BJ (cell line): ENCODE measurements at regions not wholly inside any gene's neighbourhood (a gene's known extent, or its start where the extent isn't known, plus 50 kb on each side); places are given as distances from the start of the nearest gene placed in this dataset.

ENCODE experiments used
- CTCF ChIA-PET: fragments of 350-600 bp; formaldehyde crosslinking; extraction: SDS; loops from one replicate; lab custom pipeline; 2021; ENCODE audit warnings: antibody characterized with exemption, inconsistent platforms; lab: Yijun Ruan, JAX
- POLR2A ChIA-PET: fragments of 300-600 bp; sonication (Branson Sonifier 250); formaldehyde crosslinking; extraction: SDS; loops from one replicate; lab custom pipeline; 2021; ENCODE audit warnings: antibody characterized with exemption; lab: Charles Lee
- DNase-seq: peaks from one replicate; pipeline ENCODE4 v3.0.0-alpha.2; 2011; ENCODE audit warnings: low read depth
- H3K27me3 ChIP-seq: 2 replicates; pipeline ENCODE4 v1.6.0; 2011; ENCODE audit warnings: low read length; ENCODE audit not compliant: control insufficient read depth, insufficient read depth
- H3K36me3 ChIP-seq: 2 replicates; pipeline ENCODE4 v1.5.1; 2011; ENCODE audit warnings: low read length; ENCODE audit not compliant: control insufficient read depth, insufficient read depth
- H3K4me3 ChIP-seq: 2 replicates; pipeline ENCODE4 v1.5.1; 2011; ENCODE audit warnings: low read depth, mild to moderate bottlenecking, control low read depth, low read length
- TF ChIP-seq, protein P1 (sequence below): IDR thresholded peaks from 2 replicates; pipeline ENCODE4 v1.5.1; 2011; ENCODE audit warnings: low read depth, mild to moderate bottlenecking, control low read depth, inconsistent platforms, low read length, moderate library complexity; ENCODE audit not compliant: insufficient read depth

GRCh38 chr4:181753207-181753606, 490.0 kb upstream of the TENM3 start:
- ChIA-PET POLR2A (no interaction called here), CTCF (no interaction called here)
- TF ChIP-seq, protein P1, sequence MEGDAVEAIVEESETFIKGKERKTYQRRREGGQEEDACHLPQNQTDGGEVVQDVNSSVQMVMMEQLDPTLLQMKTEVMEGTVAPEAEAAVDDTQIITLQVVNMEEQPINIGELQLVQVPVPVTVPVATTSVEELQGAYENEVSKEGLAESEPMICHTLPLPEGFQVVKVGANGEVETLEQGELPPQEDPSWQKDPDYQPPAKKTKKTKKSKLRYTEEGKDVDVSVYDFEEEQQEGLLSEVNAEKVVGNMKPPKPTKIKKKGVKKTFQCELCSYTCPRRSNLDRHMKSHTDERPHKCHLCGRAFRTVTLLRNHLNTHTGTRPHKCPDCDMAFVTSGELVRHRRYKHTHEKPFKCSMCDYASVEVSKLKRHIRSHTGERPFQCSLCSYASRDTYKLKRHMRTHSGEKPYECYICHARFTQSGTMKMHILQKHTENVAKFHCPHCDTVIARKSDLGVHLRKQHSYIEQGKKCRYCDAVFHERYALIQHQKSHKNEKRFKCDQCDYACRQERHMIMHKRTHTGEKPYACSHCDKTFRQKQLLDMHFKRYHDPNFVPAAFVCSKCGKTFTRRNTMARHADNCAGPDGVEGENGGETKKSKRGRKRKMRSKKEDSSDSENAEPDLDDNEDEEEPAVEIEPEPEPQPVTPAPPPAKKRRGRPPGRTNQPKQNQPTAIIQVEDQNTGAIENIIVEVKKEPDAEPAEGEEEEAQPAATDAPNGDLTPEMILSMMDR = no peak
- no peaks in the 10 kb centered on the region for H3K36me3 ChIP-seq
- DNase-seq = no peak
- H3K4me3 ChIP-seq = no peak overlapping the region
- no peaks in the 10 kb centered on the region for H3K27me3 ChIP-seq

GRCh38 chr4:181755846-181756245, 487.4 kb upstream of the TENM3 start:
- ChIA-PET POLR2A (no interaction called here), CTCF (no interaction called here)
- TF ChIP-seq, protein P1 = no peak

DNA sequence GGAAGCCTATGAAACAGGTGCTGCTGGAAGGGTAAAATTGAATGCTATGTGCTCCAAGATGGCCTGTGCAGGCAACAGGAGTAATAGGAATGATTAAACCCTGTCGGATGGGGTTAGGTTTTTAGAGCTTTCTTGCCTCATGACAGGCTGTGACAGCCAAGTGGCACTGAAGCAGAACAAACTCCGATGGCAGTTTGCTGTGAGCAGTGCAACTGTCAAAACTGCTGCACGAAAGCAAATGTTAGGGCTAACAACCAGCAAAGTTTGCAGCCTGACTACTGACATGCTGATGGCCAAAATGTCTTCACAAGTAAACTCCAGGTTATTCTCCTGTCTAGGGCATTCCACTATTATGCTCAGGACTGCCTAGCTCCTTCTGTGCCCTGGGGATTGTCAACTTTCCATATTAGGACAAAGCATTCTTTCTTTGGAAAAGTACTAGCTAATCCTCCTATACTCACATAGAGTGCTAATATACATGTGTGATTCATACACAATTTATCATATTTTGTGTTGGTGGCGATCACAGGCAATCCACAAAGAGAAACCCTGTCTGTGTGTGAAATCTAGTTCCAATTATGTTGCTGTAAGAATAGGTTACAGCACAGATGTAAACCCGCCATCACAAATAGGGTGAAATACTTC, 486.6 kb upstream of the TENM3 start:
- DNase-seq = no peak
- ChIA-PET POLR2A (no interaction called here), CTCF (no interaction called here)
- no peak overlapping the region for H3K4me3 ChIP-seq
- TF ChIP-seq, protein P1 = no peak
- no peaks in the 10 kb centered on the region for H3K36me3 ChIP-seq
- no peaks in the 10 kb centered on the region for H3K27me3 ChIP-seq

More at GRCh38 chr4:181755846-181756245, 487.4 kb upstream of the TENM3 start:
- H3K27me3 ChIP-seq = no peaks in the 10 kb centered on the region
- no peak for DNase-seq
- H3K36me3 ChIP-seq = no peaks in the 10 kb centered on the region
- no peak overlapping the region for H3K4me3 ChIP-seq

GRCh38 chr4:181757098-181757497, 486.1 kb upstream of the TENM3 start:
- Histone ChIP-seq H3K27me3 (no peaks in the 10 kb centered on the region), H3K36me3 (no peaks in the 10 kb centered on the region), H3K4me3 (no peak overlapping the region)
- CTCF ChIA-PET = no interaction called here
- POLR2A ChIA-PET = no interaction called here
- TF ChIP-seq, protein P1 = no peak
- DNase-seq = no peak

GRCh38 chr4:181757910-181758660, 485.1 kb upstream of the TENM3 start:
- no peak for DNase-seq
- TF ChIP-seq, protein P1 = no peak
- H3K36me3 ChIP-seq = no peaks in the 10 kb centered on the region
- ChIA-PET CTCF (no interaction called here), POLR2A (no interaction called here)
- H3K27me3 ChIP-seq = no peaks in the 10 kb centered on the region
- no peak overlapping the region for H3K4me3 ChIP-seq
